DMS153 treated with DMSO at 0.1 percent for 48 hours (cell line): ENCODE measurements at regions not wholly inside any gene's neighbourhood (a gene's known extent, or its start where the extent isn't known, plus 50 kb on each side); places are given as distances from the start of the nearest gene placed in this dataset.

Experiments used
- DNase-seq: peaks from one replicate; lab custom pipeline; 2025; ENCODE audit not compliant: unreplicated experiment; lab: John Stamatoyannopoulos, UW

GRCh38 chr11:130766650-130767565 lies 149.4 kb downstream of the SNX19 start:
- no peak for DNase-seq

GRCh38 chr11:130769782-130770535 lies 146.3 kb downstream of the SNX19 start:
- no peak for DNase-seq

GRCh38 chr11:130771708-130772107 lies 144.6 kb downstream of the SNX19 start:
- DNase-seq = no peak

DNA sequence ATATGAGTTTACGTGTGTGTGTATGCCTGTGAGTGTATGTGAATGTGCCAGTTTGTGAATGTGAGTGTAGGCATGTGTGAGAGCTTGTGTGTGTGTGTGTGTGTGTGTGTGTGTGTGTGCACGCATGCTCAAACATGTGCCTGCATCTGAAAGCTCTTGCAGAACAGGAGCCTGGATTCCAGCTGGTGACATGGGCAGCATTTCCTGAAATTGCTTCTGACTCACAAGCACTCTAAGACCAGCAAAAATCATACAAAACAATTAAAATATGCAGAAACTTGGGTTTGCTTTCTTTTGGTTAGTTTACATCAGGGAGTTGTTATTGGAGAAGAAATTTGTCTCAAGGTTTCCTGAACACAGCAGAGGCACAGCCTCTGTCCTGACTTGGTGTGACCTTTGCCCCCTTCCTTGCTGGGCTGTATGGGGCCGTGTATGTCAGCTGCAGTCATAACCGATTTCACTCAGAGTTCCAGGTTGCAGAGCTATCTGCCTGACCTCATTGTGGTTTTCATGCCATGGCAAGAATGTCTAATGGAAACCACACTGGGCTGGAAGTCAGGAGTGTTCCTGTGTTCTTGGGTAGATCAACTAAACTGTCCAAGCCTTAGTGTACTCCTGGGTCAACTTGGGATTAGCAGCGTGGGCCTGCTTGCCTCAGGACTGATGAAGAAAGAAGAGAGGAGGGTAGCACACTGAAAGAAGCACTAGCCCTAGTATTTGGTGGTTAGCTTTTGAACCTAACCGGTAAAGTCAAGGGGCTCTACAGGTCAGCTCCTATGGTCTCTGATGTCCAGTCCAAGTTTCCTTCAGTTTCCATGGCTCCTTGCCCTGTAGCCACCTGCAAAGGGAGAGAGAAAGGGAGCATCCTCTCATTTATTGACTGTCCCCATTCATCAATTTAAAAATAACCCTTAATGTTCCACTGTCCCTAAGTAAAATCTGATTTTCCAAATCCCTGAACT lies 143.7 kb downstream of the SNX19 start:
- no peak for DNase-seq

GRCh38 chr11:130773244-130773820 lies 142.9 kb downstream of the SNX19 start:
- DNase-seq = no peak

DNA sequence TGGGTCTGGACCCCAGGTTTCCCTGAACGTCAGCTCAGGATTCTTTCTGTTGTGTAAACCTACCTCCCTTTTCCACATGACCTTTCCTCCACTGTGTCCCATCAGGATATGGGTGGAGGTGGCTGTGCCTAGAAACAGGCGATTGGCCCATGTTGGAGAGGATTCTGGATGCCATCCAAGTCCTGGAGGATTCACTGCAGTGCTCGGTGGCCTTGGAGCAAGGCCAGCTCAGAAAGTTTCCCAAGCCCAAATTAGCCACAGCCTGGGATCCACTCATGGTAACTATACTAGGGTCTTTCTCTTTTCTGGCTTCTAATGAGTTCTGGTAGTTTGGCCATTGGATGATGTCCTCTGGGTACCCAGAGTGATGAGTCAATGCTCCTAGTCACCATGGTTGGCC lies 141.6 kb downstream of the SNX19 start:
- no peak for DNase-seq

- no peak for DNase-seq
Observed at GRCh38 chr11:130775306-130776060, 140.8 kb downstream of the SNX19 start.

DNA sequence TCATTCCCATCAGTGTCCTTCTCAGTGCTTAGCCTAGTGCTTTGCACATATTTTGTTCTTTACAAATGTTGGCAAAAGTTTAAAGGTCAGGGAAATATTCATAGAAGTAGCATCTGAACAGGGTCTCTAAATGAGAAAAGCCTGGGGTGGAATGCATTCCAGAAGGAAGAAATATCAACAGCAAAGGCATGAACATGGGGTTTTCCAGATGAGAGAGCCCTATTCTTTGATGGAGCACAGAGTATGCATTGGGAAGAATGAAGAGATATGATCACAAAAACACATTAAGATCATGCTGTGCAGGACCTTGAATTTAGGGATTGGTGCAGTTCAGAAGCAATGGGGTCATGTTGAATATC lies 140.2 kb downstream of the SNX19 start:
- DNase-seq = no peak

GRCh38 chr11:130778026-130778425 lies 138.3 kb downstream of the SNX19 start:
- DNase-seq = no peak

DNA sequence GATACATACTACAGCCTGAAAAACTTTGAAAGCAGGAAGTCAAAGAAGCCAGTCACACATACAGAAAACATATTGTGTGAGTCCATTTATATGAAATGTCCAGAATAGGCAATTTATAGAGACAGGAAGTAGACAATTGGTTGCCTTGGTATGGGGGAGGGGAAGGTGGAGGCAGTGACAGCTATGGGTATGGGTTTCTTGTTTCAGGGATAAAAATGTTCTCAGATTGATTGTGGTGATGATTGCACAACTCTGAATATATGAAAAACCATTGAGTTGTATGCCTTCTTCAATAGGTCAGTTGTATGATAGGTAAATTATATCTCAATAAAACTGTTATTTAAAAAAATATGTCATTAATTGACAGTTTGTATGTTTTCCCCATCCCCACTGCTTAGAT lies 137.6 kb downstream of the SNX19 start:
- no peak for DNase-seq

GRCh38 chr11:130779267-130779666 lies 137.0 kb downstream of the SNX19 start:
- no peak for DNase-seq

GRCh38 chr11:130779943-130780342 lies 136.3 kb downstream of the SNX19 start:
- no peak for DNase-seq

GRCh38 chr11:130780437-130780836 lies 135.8 kb downstream of the SNX19 start:
- DNase-seq = no peak

- DNase-seq = no peak
Observed at GRCh38 chr11:130781931-130782330, 134.3 kb downstream of the SNX19 start.

GRCh38 chr11:130782361-130783222 lies 133.7 kb downstream of the SNX19 start:
- DNase-seq = no peak

DNA sequence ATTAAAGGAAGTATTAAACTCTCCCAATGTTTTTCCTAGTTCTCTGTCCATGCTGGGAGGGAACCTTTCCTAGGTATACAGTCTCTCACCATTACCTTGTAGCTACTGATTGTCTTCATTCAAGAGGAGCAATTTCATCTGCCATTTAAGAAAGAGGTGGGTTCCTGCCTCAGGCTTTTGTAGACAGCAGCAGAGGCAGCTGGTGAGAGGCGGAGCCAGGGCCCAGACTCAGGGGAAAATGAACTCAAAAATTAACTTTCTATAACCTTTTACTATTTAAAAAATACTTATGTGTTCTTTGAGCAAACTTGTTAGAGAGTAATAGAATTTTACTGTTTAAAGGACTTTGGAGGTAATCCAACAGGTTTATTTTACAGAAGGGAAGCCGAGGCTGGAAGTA lies 133.0 kb downstream of the SNX19 start:
- DNase-seq = no peak

GRCh38 chr11:130785380-130786116 lies 130.7 kb downstream of the SNX19 start:
- no peak for DNase-seq

GRCh38 chr11:130786586-130786985 lies 129.7 kb downstream of the SNX19 start:
- no peak for DNase-seq
